SK-N-SH treated with all-trans-retinoic acid at 6 μM for 48 hours (cell line): ENCODE measurements at regions not wholly inside any gene's neighbourhood (a gene's known extent, or its start where the extent isn't known, plus 50 kb on each side); places are given as distances from the start of the nearest gene placed in this dataset.

Experiments
- ARNTL ChIP-seq: fragments of 450-650 bp; formaldehyde crosslinking; IDR thresholded peaks from 2 replicates; pipeline ENCODE4 v1.5.0; 2020; ENCODE audit warnings: low read depth, mild to moderate bottlenecking, moderate library complexity, borderline replicate concordance
- BACH2 ChIP-seq: fragments of 250-450 bp; sonication (Bioruptor Pico); IDR thresholded peaks from 2 replicates; pipeline ENCODE4 v1.9.0; 2021; ENCODE audit warnings: mild to moderate bottlenecking, borderline replicate concordance
- CSDC2 ChIP-seq: fragments of 250-450 bp; sonication (Bioruptor Pico); IDR thresholded peaks from 2 replicates; pipeline ENCODE4 v1.5.0; 2020; ENCODE audit warnings: mild to moderate bottlenecking, moderate library complexity
- ISL1 ChIP-seq: fragments of 250-450 bp; sonication (Bioruptor Pico); IDR thresholded peaks from 2 replicates; pipeline ENCODE4 v2.1.2; 2022; ENCODE audit warnings: mild to moderate bottlenecking, moderate library complexity
- PPARA ChIP-seq: fragments of 250-450 bp; sonication (Bioruptor Pico); IDR thresholded peaks from 2 replicates; pipeline ENCODE4 v1.5.0; 2020; ENCODE audit warnings: mild to moderate bottlenecking, borderline replicate concordance
- RARB ChIP-seq: fragments of 250-450 bp; sonication (Bioruptor Pico); IDR thresholded peaks from 2 replicates; pipeline ENCODE4 v1.8.0; 2021; ENCODE audit warnings: mild to moderate bottlenecking, moderate library complexity
- TOX ChIP-seq: fragments of 250-450 bp; sonication (Bioruptor Pico); IDR thresholded peaks from 2 replicates; pipeline ENCODE4 v1.8.0; 2021; ENCODE audit warnings: mild to moderate bottlenecking, moderate library complexity, borderline replicate concordance
- ZC3H10 ChIP-seq: fragments of 250-450 bp; sonication (Bioruptor Pico); IDR thresholded peaks from 2 replicates; pipeline ENCODE4 v1.5.1; 2021; ENCODE audit warnings: mild to moderate bottlenecking, moderate library complexity
- ZFP3 ChIP-seq: fragments of 250-450 bp; sonication (Bioruptor Pico); IDR thresholded peaks from 2 replicates; pipeline ENCODE4 v1.5.0; 2020; ENCODE audit warnings: mild to moderate bottlenecking, moderate library complexity
- ZNF8 ChIP-seq: fragments of 450-650 bp; formaldehyde crosslinking; IDR thresholded peaks from 2 replicates; pipeline ENCODE4 v1.5.0; 2020; ENCODE audit warnings: mild to moderate bottlenecking, moderate library complexity
- TF ChIP-seq, protein P1 (sequence below): fragments of 250-450 bp; sonication (Bioruptor Pico); IDR thresholded peaks from 2 replicates; pipeline ENCODE4 v1.8.0; 2020; ENCODE audit warnings: mild to moderate bottlenecking, moderate library complexity, borderline replicate concordance
- TF ChIP-seq, protein P2 (sequence below): fragments of 250-450 bp; sonication (Bioruptor Pico); IDR thresholded peaks from 2 replicates; pipeline ENCODE4 v1.5.1; 2020; ENCODE audit warnings: low read depth, mild to moderate bottlenecking, moderate library complexity
- TF ChIP-seq, protein P3 (sequence below): fragments of 250-450 bp; sonication (Bioruptor Pico); IDR thresholded peaks from 2 replicates; pipeline ENCODE4 v1.5.0; 2020; ENCODE audit warnings: mild to moderate bottlenecking, moderate library complexity

DNA sequence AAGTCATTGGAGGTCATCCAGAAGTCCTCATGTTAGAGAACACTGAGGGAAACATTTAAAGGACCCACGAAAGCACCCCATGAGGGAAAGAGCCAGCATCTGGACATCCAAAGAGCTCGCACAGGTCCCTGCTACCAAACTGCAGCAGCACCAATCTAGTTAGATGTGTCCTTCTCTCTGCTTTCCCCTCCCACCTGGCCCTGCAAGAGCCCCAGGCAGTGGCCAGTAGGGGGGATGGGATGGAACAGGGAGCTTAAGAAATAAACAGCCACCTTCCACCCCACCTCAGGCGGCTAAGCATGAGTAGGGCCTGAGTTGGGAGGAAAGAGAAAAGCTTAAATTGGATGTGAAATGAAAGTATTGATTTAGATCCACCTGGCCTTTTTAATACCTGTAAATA lies 175.9 kb upstream of the KCND3 start:
- TF ChIP-seq ARNTL (CRISPR knock-in tag) (no peak), ZC3H10 (no peak), ISL1 (no peak), BACH2 (no peak), PPARA (CRISPR knock-in tag) (no peak), ZFP3 (no peak), ZNF8 (no peak), CSDC2 (no peak), TOX (CRISPR knock-in tag) (no peak), RARB (CRISPR knock-in tag) (no peak)
- TF ChIP-seq, protein P1, sequence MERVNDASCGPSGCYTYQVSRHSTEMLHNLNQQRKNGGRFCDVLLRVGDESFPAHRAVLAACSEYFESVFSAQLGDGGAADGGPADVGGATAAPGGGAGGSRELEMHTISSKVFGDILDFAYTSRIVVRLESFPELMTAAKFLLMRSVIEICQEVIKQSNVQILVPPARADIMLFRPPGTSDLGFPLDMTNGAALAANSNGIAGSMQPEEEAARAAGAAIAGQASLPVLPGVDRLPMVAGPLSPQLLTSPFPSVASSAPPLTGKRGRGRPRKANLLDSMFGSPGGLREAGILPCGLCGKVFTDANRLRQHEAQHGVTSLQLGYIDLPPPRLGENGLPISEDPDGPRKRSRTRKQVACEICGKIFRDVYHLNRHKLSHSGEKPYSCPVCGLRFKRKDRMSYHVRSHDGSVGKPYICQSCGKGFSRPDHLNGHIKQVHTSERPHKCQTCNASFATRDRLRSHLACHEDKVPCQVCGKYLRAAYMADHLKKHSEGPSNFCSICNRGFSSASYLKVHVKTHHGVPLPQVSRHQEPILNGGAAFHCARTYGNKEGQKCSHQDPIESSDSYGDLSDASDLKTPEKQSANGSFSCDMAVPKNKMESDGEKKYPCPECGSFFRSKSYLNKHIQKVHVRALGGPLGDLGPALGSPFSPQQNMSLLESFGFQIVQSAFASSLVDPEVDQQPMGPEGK = no peak
- TF ChIP-seq, protein P2, sequence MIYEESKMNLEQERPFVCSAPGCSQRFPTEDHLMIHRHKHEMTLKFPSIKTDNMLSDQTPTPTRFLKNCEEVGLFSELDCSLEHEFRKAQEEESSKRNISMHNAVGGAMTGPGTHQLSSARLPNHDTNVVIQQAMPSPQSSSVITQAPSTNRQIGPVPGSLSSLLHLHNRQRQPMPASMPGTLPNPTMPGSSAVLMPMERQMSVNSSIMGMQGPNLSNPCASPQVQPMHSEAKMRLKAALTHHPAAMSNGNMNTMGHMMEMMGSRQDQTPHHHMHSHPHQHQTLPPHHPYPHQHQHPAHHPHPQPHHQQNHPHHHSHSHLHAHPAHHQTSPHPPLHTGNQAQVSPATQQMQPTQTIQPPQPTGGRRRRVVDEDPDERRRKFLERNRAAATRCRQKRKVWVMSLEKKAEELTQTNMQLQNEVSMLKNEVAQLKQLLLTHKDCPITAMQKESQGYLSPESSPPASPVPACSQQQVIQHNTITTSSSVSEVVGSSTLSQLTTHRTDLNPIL (CRISPR knock-in tag) = no peak
- TF ChIP-seq, protein P3, sequence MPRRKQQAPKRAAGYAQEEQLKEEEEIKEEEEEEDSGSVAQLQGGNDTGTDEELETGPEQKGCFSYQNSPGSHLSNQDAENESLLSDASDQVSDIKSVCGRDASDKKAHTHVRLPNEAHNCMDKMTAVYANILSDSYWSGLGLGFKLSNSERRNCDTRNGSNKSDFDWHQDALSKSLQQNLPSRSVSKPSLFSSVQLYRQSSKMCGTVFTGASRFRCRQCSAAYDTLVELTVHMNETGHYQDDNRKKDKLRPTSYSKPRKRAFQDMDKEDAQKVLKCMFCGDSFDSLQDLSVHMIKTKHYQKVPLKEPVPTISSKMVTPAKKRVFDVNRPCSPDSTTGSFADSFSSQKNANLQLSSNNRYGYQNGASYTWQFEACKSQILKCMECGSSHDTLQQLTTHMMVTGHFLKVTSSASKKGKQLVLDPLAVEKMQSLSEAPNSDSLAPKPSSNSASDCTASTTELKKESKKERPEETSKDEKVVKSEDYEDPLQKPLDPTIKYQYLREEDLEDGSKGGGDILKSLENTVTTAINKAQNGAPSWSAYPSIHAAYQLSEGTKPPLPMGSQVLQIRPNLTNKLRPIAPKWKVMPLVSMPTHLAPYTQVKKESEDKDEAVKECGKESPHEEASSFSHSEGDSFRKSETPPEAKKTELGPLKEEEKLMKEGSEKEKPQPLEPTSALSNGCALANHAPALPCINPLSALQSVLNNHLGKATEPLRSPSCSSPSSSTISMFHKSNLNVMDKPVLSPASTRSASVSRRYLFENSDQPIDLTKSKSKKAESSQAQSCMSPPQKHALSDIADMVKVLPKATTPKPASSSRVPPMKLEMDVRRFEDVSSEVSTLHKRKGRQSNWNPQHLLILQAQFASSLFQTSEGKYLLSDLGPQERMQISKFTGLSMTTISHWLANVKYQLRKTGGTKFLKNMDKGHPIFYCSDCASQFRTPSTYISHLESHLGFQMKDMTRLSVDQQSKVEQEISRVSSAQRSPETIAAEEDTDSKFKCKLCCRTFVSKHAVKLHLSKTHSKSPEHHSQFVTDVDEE = no peak
